ENCODE measurements at regions not wholly inside any gene's neighbourhood (a gene's known extent, or its start where the extent isn't known, plus 50 kb on each side); places are given as distances from the start of the nearest gene placed in this dataset.

GRCh38 chr15:95911570-95912279, 418.8 kb upstream of the NR2F2 start:
- no peak for DNase-seq

GRCh38 chr15:95912280-95912625, 418.2 kb upstream of the NR2F2 start:
- no peak for DNase-seq

GRCh38 chr15:95912728-95913127, 417.8 kb upstream of the NR2F2 start:
- DNase-seq: no peak

GRCh38 chr15:95916568-95916967, 413.9 kb upstream of the NR2F2 start:
- no peak for DNase-seq

- DNase-seq: no peak
These were observed 412.0 kb upstream of the NR2F2 start for GRCh38 chr15:95918525-95918924.

- DNase-seq: no peak
These were observed 411.0 kb upstream of the NR2F2 start for GRCh38 chr15:95919460-95919859.

- DNase-seq: no peak
These were observed 409.1 kb upstream of the NR2F2 start for GRCh38 chr15:95921404-95921803.

GRCh38 chr15:95922431-95922830, 408.1 kb upstream of the NR2F2 start:
- no peak for DNase-seq

- DNase-seq: no peak
These were observed 406.7 kb upstream of the NR2F2 start for GRCh38 chr15:95923792-95924191.

- DNase-seq: no peak
These were observed 401.7 kb upstream of the NR2F2 start for GRCh38 chr15:95928822-95929221.

GRCh38 chr15:95929232-95929846, 401.2 kb upstream of the NR2F2 start:
- DNase-seq: no peak

- no peak for DNase-seq
These were observed 399.7 kb upstream of the NR2F2 start for GRCh38 chr15:95930659-95931375.

GRCh38 chr15:95931619-95932018, 398.9 kb upstream of the NR2F2 start:
- DNase-seq: no peak

- no peak for DNase-seq
These were observed 398.4 kb upstream of the NR2F2 start for GRCh38 chr15:95932141-95932540.

- no peak for DNase-seq
These were observed 397.8 kb upstream of the NR2F2 start for GRCh38 chr15:95932676-95933075.

- no peak for DNase-seq
These were observed 394.6 kb upstream of the NR2F2 start for GRCh38 chr15:95935852-95936251.

- no peak for DNase-seq
These were observed 393.4 kb upstream of the NR2F2 start for GRCh38 chr15:95937128-95937528.

- DNase-seq: no peak
These were observed 390.0 kb upstream of the NR2F2 start for GRCh38 chr15:95940431-95940985.

GRCh38 chr15:95944193-95944592, 386.3 kb upstream of the NR2F2 start:
- no peak for DNase-seq

- no peak for DNase-seq
These were observed 385.7 kb upstream of the NR2F2 start for GRCh38 chr15:95944661-95945255.

GRCh38 chr15:95946241-95946640, 384.3 kb upstream of the NR2F2 start:
- DNase-seq: no peak

- no peak for DNase-seq
These were observed 383.6 kb upstream of the NR2F2 start for GRCh38 chr15:95946926-95947325.

- DNase-seq: no peak
These were observed 382.1 kb upstream of the NR2F2 start for GRCh38 chr15:95948411-95948810.

GRCh38 chr15:95953032-95953431, 377.5 kb upstream of the NR2F2 start:
- DNase-seq: no peak
